Dermis blood vessel endothelial cell (primary cell): ENCODE measurements at regions not wholly inside any gene's neighbourhood (a gene's known extent, or its start where the extent isn't known, plus 50 kb on each side); places are given as distances from the start of the nearest gene placed in this dataset.

Source experiments
- DNase-seq: peaks from one replicate; pipeline ENCODE4 v3.0.0; 2010

DNA sequence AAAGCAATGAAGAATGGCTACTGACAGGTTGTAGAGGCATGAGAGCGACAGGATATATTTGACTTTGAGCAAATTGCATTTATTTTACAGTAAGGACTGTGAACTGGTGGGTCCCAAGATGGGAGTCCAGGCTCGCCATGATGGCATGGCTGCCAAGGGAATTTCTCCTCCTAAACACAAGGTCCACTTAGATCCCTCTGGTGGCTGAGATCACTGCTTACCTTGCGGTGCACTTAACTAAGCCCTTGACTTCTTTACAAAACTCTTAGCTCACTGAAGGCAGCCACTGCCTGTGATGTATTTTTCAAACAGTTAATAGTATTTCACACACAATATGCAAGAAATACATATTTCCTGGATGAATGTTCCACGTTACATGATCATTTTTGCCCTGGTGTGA is 50.3 kb upstream of the SORBS2 start:
- DNase-seq: no peak

DNA sequence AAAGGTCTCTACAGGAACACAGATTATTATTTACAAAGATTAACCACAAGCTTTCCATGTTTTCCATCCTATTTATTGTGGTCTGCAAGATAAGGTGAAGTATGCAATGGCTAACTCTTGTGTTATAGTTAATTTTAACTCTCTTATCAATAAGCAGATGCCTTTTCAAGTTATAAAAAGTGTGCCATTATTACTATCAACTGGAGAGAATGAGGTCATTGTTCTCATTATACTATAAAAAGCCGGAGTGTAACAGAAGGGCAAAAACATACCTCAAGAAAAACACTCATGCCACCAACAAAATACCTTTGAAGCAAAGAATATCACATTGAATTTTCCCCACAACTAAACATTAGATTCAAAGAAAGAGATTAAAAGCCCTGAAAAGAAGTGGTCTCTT is 52.0 kb upstream of the SORBS2 start:
- DNase-seq: no peak

DNA sequence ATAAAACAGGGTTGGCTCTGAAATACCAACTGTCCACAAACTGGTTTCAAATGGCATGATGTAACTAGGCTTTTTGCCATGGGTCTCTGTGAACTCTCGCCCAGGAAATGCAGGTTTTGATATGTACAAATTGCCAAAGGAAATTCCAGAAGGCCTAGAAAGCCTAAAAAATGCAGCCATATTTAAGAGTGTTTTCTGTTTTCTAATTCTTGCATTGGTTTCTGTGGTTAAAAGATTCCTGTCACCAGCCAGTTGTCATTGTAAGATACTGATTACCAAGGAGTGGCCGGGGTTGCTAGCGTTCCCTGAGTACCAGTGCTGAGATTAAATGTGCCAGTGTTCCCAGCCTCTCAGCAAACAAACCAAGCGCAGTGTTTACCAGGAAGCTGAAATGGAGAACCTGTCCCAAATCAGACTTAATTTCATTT is 53.9 kb upstream of the SORBS2 start:
- no peak for DNase-seq

DNA sequence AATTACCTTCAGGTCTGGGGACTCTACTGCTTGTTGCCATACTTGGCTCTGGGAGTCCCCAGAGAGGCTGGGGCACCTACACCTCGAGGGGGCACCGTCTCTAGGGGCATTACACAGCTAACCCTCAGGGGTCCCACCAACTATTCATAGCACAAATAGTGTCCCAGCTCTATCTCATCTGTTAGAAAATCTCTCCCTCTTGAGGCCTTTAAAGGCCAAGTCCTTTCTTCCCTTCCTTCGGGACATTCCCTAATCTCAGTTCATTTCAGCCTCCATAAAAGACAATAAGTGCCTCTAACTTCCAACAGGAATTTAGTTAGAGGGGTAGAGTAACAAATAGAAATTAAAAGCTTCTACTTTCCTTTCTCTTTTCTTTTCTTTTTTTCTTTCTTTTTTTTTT is 55.8 kb upstream of the SORBS2 start:
- no peak for DNase-seq

DNA sequence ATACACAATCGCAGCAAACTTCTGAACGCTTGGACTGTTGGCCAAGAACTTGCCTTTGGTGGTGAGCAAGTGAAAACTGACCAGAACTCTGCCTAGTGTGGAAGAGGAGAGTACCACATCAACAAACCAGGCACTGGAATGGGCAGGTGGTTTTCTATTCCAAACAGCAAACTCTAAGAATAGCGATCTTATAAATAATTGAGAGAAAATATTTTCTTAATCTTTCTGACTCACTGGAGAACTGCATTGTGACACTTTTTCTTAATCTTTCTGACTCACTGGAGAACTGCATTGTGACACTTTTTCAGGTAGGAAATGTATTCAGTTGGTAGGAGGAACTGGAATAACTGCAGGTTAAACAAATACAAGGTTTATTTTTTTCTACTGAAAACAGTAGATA is 57.0 kb upstream of the SORBS2 start:
- DNase-seq: no peak

DNA sequence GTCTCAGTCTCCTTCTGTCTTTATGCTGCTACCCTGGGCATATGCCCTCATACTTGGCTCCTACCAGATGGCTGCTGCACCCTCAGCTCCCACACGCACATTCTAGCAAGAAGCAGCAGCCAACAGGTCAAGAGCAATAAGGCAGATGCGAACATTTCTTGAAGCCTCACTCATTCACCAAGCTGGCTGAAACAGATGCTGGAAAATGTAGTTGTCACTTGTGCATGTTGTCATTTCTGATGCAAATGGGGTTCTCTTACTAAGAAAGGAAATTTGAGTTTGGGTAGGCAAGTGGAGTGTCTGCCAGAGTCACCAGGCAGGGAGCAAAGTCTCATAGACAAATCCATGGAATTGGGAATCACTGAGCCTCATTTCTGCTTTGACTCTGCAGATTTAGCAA is 57.4 kb upstream of the SORBS2 start:
- no peak for DNase-seq

DNA sequence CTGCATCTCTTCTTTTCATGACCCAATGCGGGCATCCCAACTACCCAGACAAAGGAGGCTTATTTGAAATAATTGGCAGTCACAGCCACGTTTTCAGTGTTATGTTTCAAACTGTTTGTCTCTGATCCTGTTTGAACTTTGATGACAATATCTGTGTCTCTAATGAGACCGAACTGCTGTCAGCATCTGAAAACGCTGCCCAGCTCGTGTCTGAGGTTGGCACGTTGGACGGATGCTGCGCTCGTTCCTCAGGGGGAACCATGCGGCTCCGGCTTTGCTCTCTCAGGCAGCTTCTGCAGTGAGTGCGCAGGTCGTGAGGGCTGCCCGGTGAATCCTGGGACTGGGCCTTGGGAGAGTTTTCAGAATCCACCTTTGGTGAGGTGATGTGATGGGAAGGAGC is 58.4 kb upstream of the SORBS2 start:
- no peak for DNase-seq

DNA sequence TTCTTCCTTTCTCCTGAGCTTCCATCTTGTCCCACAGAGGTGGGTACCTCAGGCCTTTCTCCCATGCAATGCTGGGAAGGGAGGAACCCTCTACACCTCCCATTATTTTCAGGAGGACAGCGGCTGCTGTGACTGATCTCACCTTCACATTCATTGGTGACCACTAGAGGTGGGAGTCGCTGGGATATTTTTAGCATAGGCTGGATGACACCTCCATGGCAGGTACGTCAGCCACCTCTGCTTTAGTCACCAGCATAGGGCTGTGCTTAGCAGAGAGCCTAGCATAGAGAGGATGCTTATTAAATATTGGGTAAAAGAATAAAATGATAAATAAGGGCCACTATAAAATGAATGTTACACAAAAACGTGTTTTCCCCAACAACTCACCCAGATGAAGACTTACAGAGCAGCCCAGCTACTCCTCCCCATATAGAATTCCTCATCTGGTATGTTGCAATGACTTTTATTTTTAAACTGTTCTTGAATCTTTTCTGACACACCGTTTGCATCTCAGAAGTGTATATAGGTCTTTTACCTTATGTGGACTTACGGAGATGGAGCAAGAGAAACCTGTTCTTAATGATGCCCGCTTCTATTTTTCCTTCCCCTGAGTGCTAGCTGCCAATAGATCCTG is 60.9 kb upstream of the SORBS2 start:
- no peak for DNase-seq

DNA sequence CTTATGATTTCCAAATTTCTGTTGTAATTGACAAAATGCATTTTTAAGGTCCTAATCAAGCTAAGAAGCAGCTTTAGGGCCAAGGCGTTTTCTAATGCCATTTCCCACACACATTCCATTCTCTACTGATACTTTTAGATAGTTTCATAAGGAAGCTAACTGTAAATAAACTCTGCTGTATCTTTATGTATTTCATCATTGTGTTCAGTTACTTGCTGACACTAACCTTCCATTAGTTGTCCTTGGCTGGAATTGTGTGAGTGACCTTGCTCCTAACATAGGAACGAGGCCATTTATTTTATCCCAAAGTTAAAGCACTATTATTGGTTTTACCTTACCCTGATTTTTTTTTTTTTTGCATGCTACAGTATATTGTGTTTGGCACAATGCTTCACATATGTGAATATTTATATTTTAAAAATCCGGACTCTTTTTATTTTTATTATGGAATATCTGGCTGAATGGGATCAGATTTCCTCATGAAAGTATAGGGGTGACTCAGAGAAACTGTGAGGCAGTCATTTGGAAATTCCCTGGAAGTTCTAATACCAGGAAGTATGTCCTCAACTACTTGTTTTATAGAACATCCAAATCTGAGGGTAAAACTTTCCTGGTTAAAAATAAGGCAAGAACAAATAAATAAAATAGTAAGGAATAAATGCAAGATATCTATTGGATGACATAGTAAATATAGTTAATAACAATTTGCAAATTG is 62.7 kb upstream of the SORBS2 start:
- DNase-seq: peak; percentile 75

DNA sequence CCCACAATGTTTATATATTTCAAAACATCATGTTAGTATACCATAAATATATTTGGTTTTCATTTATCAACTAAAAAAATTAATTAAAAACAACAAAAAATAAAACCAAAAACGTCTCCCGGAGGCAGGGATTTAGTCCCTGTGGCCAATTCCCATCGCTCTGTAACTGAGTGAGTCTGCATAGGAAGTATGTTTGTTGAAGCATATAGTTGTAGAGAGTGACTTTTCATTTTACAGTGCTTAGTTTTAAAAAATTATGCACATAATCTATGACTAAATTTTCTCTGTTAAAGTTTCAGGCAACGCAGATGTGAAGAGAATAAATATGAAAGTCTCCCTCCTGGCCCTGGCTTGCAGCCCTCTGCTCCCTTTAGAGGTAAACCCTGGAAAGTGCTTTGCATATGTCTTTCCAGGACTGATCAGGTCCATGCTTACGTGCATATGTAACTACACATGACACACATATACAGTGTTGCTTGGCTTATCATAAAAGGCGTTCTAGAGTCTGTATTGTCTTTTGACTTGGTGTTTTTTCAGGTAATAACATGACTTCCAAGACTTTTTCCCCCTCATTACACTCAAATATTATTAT is 63.4 kb upstream of the SORBS2 start:
- peak; percentile 36 for DNase-seq

DNA sequence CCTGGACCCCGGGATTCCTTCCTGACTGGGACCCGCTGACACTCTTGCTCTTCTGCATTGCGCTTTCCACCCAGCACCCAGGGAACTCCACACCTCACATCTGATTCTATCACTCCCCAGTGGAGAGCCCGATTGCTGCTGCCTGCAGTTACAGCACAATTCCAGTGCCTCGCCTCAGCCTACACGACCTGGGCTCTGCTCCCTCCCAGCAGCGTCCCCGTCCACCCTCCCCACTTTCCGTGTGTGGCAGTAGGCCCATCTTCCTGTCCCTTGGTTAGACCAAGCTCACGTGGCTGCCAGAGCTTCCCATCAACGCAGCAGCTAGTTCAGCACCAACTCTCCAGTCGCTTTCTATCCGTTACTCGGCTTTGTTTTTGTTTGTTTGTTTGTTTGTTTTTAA is 66.6 kb upstream of the SORBS2 start:
- DNase-seq: no peak

DNA sequence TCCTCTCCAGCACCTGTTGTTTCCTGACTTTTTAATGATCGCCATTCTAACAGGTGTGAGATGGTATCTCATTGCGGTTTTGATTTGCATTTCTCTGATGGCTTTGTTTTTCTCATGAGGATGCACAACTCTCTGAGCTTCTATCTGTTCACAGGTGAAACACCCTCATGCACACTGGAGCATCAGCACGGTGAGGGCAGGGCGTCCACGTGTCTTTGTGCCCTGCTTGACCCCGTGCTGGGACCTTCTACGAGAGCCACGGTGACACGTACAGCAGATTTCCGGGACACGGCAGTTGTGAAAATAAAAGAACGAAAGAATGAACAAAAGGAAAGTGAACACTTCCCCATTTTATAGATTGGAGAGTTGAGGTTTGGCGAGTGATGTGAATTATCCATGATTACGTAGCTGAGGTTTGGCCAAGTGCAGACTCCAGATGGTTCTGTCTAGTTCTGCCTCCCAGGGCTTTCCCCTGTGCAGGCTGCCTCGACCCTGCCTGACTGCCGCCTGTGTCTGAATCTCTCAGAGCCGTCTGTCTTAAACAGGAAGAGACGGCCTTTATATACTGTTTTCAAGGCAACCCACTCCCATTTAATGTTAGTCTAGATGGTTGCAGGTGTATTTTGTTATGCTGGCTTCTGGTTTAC is 67.8 kb upstream of the SORBS2 start:
- DNase-seq: no peak

DNA sequence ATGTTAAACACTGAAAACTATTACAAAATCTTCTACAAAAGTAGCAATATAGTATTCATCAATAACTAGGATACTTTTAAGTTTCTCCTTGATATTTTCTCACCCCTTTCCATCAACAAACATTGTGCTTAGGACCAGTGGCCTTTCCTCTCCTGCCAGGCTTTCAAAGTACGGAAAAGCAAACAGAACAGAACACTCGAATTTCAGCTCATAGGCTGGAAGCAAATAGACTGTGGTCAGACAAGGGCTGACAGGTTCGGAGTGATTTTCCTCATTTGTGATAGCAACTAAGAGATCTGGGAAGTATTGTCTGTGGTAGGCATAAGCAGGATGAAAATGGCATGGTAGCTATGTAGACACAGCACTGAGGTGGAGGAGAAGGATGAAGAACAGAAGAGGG is 68.6 kb upstream of the SORBS2 start:
- DNase-seq: no peak

DNA sequence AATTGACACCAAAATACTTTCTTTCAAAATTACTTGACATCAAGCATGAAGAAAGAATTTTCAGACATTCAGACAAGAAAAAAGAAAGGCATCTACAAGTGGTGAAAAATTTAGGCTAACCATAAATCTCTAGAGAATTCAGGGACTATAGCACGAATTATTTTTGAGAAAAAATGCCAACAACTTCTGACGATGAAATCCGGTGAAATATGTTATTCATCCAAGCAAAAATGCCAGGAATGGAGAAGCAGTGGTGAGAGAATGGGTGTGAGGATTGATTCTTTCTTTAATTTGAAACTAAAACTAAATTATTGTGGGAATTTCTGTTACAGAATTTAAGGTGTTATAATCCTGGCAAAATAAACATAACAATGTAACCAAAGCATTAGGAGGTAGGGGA is 69.4 kb upstream of the SORBS2 start:
- no peak for DNase-seq

DNA sequence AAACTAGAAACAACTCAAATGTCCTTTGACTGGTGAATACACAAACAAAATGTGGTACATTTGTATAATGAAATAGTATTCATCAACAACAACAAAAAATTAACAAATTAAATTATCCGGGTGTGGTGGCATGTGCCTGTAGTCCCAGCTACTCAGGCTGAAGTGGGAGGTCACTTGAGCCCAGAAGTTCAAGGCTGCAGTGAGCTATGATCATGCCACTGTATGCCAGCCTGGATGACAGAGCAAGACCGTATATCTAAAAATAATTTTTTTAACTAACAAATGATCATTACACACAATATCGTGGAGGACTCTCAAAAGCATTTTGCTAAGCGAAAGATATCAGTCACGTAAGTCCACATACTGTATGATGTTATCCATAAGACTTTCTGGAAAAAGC is 71.6 kb upstream of the SORBS2 start:
- DNase-seq: no peak

DNA sequence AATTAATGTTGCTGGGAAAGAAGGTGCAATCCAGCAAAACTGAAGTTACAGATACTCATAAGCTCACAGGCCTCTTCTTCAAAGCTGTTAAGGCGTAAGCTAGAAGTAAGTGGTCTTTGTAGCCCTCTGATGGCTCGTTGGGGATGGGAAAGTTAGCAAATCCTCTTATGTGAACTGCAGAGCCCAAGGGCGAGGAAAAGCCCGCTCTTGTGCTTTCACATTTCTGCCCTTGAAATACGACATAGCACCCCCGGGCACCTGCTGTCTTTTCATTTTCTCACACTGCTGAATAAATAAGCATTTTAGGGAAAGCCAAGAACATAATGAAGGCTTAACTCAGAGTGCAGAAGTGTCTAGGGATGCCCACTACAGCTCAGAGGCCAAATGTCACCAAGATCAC is 73.1 kb upstream of the SORBS2 start:
- DNase-seq: no peak

DNA sequence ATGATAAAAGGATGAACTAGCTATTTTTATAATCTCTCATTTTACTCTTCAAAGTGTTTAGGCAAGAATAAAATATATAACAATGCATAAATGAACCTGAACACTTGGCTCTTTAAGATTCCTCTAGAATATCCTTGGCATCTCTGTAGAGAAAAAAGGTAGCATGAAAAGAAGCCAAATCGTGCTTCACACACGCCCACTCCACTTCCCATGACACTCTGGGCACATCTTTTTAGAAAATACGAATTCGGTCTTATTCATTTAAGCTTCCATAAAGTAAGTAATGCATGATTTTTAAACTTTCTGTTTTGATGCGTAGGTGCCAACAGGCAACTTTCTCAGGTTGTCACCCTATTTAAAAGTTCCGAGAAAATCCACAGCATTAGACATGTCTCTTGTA is 73.6 kb upstream of the SORBS2 start:
- no peak for DNase-seq

DNA sequence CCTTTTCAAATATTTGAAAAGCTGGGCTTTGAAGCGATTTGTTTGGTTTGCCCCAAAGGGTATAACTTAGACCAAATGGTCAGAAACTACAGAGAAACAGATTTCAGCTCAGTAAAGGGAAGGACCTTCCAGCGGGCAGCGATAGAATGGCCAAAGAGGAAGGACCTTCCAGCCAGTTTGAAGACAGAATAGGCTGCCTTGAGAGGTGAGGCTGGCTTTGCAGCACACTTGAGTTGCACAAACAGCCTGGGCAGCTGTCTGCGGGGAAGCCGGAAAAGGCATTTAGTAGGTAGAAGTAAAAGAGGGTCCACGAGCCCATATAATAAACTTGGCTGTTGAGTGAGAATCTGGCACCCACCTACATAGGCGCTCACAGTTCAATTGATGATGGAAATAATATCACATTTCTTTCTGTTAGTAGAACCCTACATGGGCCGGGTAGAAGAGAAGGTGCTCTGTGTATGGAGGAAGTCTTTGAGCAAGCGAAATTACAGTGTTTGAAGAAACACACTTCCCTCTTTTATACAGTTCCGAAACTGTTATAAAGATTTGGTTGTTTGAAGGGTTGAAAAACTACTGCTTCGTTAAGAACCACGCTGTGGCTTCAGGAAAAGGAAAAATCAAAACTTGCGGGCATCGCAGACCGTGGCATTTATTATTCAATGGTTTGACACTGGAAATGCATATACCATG is 75.0 kb upstream of the SORBS2 start:
- DNase-seq: no peak

DNA sequence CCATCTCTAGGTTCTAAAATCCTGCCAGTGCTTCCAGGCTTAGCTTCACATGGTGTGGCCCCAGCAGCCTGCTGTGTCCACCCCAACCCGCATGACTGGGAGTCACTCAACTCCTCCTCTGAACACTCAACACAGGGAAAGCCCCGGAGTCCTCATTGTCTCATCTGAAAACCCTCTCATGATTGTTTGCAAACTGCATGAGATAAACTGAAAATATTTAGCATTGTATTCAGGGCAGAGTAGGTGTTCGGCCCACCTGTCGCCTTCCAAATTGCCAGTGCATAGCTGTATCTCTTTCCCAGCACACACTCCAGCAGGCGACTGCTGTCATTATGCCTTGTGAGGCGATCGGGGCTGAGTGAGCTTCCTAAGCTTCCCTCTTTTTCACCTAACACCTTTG is 76.7 kb upstream of the SORBS2 start:
- DNase-seq: no peak

DNA sequence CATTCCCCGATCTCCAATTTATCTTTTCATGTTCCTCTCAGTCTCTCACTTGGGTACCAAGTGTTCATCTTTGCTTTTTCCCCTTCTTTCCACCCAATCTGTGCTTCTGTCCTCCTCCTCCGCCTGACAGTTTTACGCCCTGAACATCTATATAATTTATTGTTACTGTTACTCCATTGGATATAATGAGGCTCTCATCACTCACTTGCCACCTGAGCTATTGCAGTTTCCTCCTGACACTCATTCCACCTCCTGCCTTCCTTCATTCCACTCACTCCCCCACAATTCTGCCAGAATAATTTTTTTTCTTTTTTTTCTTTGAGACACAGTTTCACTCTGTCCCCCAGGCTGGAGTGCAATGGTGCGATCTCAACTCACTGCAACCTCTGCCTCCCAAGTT is 77.6 kb upstream of the SORBS2 start:
- DNase-seq: no peak

DNA sequence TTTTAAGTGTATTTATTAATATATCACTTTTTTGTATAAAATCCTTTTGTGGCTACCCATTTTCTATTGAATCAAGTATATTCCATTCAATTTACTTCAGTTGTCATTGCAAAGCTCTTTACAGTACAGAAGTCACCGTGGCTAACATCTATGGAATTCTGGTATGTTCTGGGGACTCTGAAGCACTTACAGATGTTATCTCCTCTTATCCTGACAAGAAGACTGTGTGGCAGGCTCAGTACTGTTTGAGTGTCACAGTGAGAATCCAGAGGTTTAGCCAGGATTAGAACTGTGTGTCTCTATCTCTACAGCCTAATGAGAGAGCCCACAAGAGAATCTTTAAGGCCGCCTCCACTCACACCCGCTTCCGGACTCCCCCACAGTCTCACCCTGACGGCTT is 78.2 kb upstream of the SORBS2 start:
- no peak for DNase-seq

DNA sequence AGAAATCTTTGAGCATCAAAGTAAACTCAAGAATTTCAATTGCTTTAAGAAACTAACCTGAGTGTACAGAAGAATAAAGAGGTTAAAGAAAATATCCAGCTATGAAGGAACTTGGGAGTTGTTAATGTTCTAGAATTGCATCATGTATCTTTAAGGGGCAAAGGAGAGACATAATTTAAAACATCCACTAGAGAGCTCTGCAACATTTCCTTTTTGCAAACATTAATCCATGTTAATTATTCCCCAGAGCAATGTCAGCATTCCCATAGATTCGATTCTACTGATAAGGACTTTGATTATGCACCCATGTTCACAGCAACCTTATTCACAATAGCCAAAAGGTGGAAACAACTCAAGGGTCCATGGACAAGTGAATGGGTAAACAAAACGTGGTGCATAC is 80.2 kb upstream of the SORBS2 start:
- no peak for DNase-seq

DNA sequence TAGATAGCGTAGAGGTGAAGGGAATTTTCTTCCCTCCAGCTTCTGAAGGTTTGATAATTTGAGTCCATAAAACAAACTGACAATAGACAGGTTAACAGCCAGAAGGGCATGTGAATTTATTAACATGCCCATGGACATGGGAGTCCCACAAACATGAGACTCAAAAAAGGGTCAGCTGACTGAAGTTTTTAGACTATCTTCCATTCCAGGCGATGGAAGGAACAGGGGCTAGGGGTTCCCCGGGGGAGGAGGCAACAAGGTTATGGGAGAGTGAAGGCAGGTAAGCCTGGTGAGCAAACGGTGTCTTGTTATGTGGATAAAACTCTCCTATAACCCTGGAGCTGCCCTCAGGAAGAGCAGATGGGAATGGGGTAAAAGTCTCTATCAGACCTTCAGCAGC is 81.5 kb upstream of the SORBS2 start:
- DNase-seq: no peak
